ENCODE measurements at regions not wholly inside any gene's neighbourhood (a gene's known extent, or its start where the extent isn't known, plus 50 kb on each side); places are given as distances from the start of the nearest gene placed in this dataset.

GRCh38 chr3:72022027-72022426 lies 237.1 kb upstream of the PROK2 start:
- no peak for FAIRE-seq
- no peak for ATAC-seq
- Histone ChIP-seq H3K27me3 (no peaks in the 10 kb centered on the region), H3K4me3 (no peak overlapping the region), H3K27ac (no peak overlapping the region), H3K36me3 (no peaks in the 10 kb centered on the region), H3K4me1 (no peaks in the 10 kb centered on the region), H3K9me3 (no peaks in the 10 kb centered on the region)
- DNase-seq, result no peak
- 92 to 93% methylated on average over 5 of the region's 5 CpGs for WGBS, 2 donors
- TF ChIP-seq, protein P1, sequence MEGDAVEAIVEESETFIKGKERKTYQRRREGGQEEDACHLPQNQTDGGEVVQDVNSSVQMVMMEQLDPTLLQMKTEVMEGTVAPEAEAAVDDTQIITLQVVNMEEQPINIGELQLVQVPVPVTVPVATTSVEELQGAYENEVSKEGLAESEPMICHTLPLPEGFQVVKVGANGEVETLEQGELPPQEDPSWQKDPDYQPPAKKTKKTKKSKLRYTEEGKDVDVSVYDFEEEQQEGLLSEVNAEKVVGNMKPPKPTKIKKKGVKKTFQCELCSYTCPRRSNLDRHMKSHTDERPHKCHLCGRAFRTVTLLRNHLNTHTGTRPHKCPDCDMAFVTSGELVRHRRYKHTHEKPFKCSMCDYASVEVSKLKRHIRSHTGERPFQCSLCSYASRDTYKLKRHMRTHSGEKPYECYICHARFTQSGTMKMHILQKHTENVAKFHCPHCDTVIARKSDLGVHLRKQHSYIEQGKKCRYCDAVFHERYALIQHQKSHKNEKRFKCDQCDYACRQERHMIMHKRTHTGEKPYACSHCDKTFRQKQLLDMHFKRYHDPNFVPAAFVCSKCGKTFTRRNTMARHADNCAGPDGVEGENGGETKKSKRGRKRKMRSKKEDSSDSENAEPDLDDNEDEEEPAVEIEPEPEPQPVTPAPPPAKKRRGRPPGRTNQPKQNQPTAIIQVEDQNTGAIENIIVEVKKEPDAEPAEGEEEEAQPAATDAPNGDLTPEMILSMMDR (IDR thresholded peaks at IDR 0.05), result no peak
- intact Hi-C loops (cut with DNase I), result no loop called here

DNA sequence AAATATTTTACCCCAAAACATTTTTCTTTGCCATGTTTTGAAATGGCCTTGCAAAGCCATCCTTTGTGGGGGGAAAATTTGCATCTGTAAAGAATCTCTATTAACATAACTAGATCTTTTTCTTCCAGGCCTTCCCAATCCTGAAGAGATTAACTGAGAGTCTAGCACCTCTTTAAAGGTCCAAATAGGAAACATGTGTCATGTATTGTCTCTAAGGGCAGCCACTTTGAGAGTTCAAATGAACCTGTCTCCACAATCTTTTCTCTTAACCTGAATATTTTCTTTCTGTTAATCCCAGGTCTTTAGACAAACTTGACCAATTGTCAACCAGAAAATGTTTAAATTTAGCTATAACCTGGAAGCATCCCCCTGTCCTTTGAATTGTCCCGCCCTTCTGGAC lies 236.6 kb upstream of the PROK2 start:
- Histone ChIP-seq H3K4me3 (no peak overlapping the region), H3K4me1 (no peaks in the 10 kb centered on the region), H3K36me3 (no peaks in the 10 kb centered on the region), H3K27ac (no peak overlapping the region), H3K9me3 (no peaks in the 10 kb centered on the region), H3K27me3 (no peaks in the 10 kb centered on the region)
- FAIRE-seq, result no peak
- TF ChIP-seq, protein P1 (IDR thresholded peaks at IDR 0.05), result no peak
- WGBS, 2 donors, result 90 to 98% methylated on average over 1 of the region's 1 CpG
- intact Hi-C loops (cut with DNase I), result no loop called here
- ATAC-seq, result no peak
- no peak for DNase-seq

DNA sequence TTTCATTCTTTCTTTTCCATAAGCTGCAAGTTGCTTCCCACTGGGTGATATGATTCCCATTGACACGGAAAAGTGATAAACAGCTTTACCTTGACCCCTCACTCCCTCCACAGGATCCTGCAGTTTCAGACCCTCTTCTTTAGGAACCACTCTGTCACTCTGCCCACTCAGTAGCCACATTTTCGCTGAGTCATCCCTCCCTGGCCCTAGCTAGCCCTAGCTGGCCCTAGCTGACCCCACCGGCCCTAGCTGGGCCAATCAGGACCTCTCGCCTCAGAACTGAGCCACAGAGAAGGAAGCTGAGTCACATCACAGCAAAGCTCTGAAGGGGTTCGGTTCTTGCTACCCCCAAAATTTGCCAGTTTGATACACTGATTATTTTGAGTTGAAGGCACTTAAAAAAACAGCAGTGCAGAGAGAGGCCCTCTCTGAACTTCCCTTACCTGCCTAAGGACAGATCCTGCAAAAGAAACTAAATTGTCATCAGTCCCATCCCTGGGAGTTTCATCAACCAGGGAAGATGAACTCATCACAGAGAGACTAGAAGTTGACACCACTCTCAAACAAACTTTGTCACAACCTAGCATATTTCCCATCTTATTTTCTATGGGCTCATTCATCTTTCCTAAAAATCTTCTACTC lies 233.5 kb upstream of the PROK2 start:
- no peak for FAIRE-seq
- Histone ChIP-seq H3K4me3 (no peak overlapping the region), H3K27ac (no peak overlapping the region), H3K27me3 (no peaks in the 10 kb centered on the region), H3K4me1 (no peaks in the 10 kb centered on the region), H3K36me3 (no peaks in the 10 kb centered on the region), H3K9me3 (no peaks in the 10 kb centered on the region)
- 88 to 90% methylated on average over 5 of the region's 5 CpGs for WGBS, 2 donors
- intact Hi-C loops (cut with DNase I), result no loop called here
- TF ChIP-seq, protein P1 (IDR thresholded peaks at IDR 0.05), result no peak
- DNase-seq, result no peak
- ATAC-seq, result peak in 1 of 4 donors; percentile 19

DNA sequence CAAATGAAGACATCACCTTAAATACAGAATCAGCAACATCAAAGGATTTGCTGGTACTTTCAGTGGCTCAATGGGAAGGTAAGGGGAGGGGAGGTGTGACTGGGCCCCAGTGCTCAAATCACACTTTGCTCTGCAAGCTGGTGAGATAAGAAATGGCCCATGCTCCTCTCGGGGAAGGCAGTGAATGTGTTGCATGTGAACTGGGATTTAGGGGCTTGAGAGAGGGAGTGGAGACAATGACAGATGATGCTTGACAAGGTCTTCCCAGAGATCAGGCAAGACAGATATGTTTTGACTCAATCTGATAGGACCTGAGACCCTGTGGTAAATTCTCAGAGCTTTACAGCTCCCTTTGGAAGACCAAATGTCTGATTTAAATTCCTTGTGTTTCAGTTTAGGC lies 233.0 kb upstream of the PROK2 start:
- no peak for DNase-seq

GRCh38 chr3:72017311-72017710 lies 232.4 kb upstream of the PROK2 start:
- TF ChIP-seq, protein P1 (IDR thresholded peaks at IDR 0.05), result no peak
- H3K9me3 ChIP-seq, result no peaks in the 10 kb centered on the region
- H3K27me3 ChIP-seq, result no peaks in the 10 kb centered on the region
- intact Hi-C loops (cut with DNase I), result no loop called here
- 93 to 100% methylated on average over 1 of the region's 1 CpG for WGBS, 2 donors
- no peak overlapping the region for H3K27ac ChIP-seq
- ATAC-seq (no peak), FAIRE-seq (no peak), DNase-seq (no peak)
- H3K4me3 ChIP-seq, result no peak overlapping the region
- no peaks in the 10 kb centered on the region for H3K4me1 ChIP-seq
- no peaks in the 10 kb centered on the region for H3K36me3 ChIP-seq

More for the DNA sequence above, 233.0 kb upstream of the PROK2 start:
- 78 to 88% methylated on average over 1 of the region's 1 CpG for WGBS, 2 donors
- Histone ChIP-seq H3K27me3 (no peaks in the 10 kb centered on the region), H3K9me3 (no peaks in the 10 kb centered on the region), H3K4me3 (no peak overlapping the region), H3K36me3 (no peaks in the 10 kb centered on the region), H3K27ac (no peak overlapping the region), H3K4me1 (no peaks in the 10 kb centered on the region)
- ATAC-seq (no peak), FAIRE-seq (no peak)
- TF ChIP-seq, protein P1 (IDR thresholded peaks at IDR 0.05), result no peak
- intact Hi-C loops (cut with DNase I), result no loop called here
